Fibroblast of pulmonary artery (primary cell): ENCODE measurements at regions not wholly inside any gene's neighbourhood (a gene's known extent, or its start where the extent isn't known, plus 50 kb on each side); places are given as distances from the start of the nearest gene placed in this dataset.
A peak's percentile ranks its signal among the peaks of the same experiment; 100 is the strongest.
"Not testable (repeated sequence)": the region's sequence is repeated elsewhere in the genome, so short reads cannot be mapped to it uniquely, and the experiment has no call there.

ENCODE experiments used
- DNase-seq: peaks from one replicate; pipeline ENCODE4 v3.0.0-alpha.2; 2010; ENCODE audit warnings: low read depth
- H3K4me3 ChIP-seq: replicated peaks from 2 replicates; pipeline ENCODE4 v1.5.1; 2011; ENCODE audit warnings: low read depth, mild to moderate bottlenecking, control low read depth, low read length, moderate library complexity
- CTCF ChIP-seq: IDR thresholded peaks from 2 replicates; pipeline ENCODE4 v1.5.1; 2011; ENCODE audit warnings: mild to moderate bottlenecking, control low read depth, low read length, inconsistent platforms; ENCODE audit errors: missing control alignments

GRCh38 chr13:65697843-65698242, 1532.3 kb downstream of the PCDH9 start:
- DNase-seq, result no peak
- no peak overlapping the region for H3K4me3 ChIP-seq
- no peak for TF ChIP-seq CTCF

- no peak overlapping the region for H3K4me3 ChIP-seq
- no peak for TF ChIP-seq CTCF
- DNase-seq, result peak; percentile 10
Observed at GRCh38 chr13:65679240-65679639, 1550.9 kb downstream of the PCDH9 start.

GRCh38 chr13:65677906-65678305, 1552.2 kb downstream of the PCDH9 start:
- peak; percentile 18 for DNase-seq
- peak; percentile 5 for TF ChIP-seq CTCF
- no peak overlapping the region for H3K4me3 ChIP-seq

- not testable (repeated sequence) for H3K4me3 ChIP-seq, DNase-seq
Observed at GRCh38 chr13:65675383-65675782, 1554.8 kb downstream of the PCDH9 start.

- DNase-seq, result no peak
- no peak for TF ChIP-seq CTCF
- H3K4me3 ChIP-seq, result no peak overlapping the region
Observed at GRCh38 chr13:65670014-65670625, 1560.0 kb downstream of the PCDH9 start.

GRCh38 chr13:65660731-65661130, 1569.4 kb downstream of the PCDH9 start:
- H3K4me3 ChIP-seq, result no peak overlapping the region
- no peak for DNase-seq
- TF ChIP-seq CTCF, result no peak

GRCh38 chr13:65656740-65657329, 1573.3 kb downstream of the PCDH9 start:
- no peak overlapping the region for H3K4me3 ChIP-seq
- peak; percentile 60 for DNase-seq
- TF ChIP-seq CTCF, result peak; percentile 67
